H9 (cell line): ENCODE measurements at regions not wholly inside any gene's neighbourhood (a gene's known extent, or its start where the extent isn't known, plus 50 kb on each side); places are given as distances from the start of the nearest gene placed in this dataset.

Experiments
- DNase-seq: peaks from one replicate; pipeline ENCODE4 v3.0.0-alpha.2; 2017
- H2AFZ ChIP-seq: one replicate; pipeline ENCODE4 v1.6.1; 2013; ENCODE audit warnings: mild to moderate bottlenecking, low read length, control low read depth, moderate library complexity
- H2AK5ac ChIP-seq: 2 replicates; pipeline ENCODE4 v1.6.1; 2013; ENCODE audit warnings: low read length, control low read depth, mixed read lengths; ENCODE audit not compliant: insufficient read length
- H2BK120ac ChIP-seq: one replicate; pipeline ENCODE4 v1.6.1; 2013; ENCODE audit warnings: low read depth, mild to moderate bottlenecking, low read length, control low read depth, inconsistent platforms; ENCODE audit not compliant: poor library complexity, severe bottlenecking
- H2BK12ac ChIP-seq: 2 replicates; pipeline ENCODE4 v1.6.1; 2013; ENCODE audit warnings: low read length, control low read depth, mixed read lengths, low read depth; ENCODE audit not compliant: insufficient read length
- H2BK15ac ChIP-seq: 2 replicates; pipeline ENCODE4 v1.6.1; 2013; ENCODE audit warnings: low read depth, low read length, control low read depth
- H2BK20ac ChIP-seq: one replicate; pipeline ENCODE4 v1.6.1; 2013; ENCODE audit warnings: low read depth, mild to moderate bottlenecking, low read length, control low read depth, inconsistent platforms; ENCODE audit not compliant: poor library complexity, severe bottlenecking
- H2BK5ac ChIP-seq: 2 replicates; pipeline ENCODE4 v1.6.1; 2013; ENCODE audit warnings: low read length, control low read depth, mixed read lengths; ENCODE audit not compliant: insufficient read length
- H3K14ac ChIP-seq: 2 replicates; pipeline ENCODE4 v1.6.1; 2013; ENCODE audit warnings: low read length, control low read depth; ENCODE audit not compliant: insufficient read depth
- H3K18ac ChIP-seq: 2 replicates; pipeline ENCODE4 v1.6.1; 2013; ENCODE audit warnings: low read depth, mild to moderate bottlenecking, mixed read lengths, low read length, control low read depth; ENCODE audit not compliant: insufficient read length
- H3K23ac ChIP-seq: 2 replicates; pipeline ENCODE4 v1.6.1; 2013; ENCODE audit warnings: low read length, control low read depth, mixed read lengths, low read depth; ENCODE audit not compliant: insufficient read length
- H3K23me2 ChIP-seq: 2 replicates; pipeline ENCODE4 v1.6.1; 2013; ENCODE audit warnings: low read depth, mild to moderate bottlenecking, mixed read lengths, low read length, control low read depth; ENCODE audit not compliant: insufficient read length, poor library complexity, severe bottlenecking
- H3K27ac ChIP-seq: 2 replicates; pipeline ENCODE4 v1.5.1; 2013; ENCODE audit warnings: low read length, control low read depth, mixed read lengths, low read depth; ENCODE audit not compliant: insufficient read length
- H3K27me3 ChIP-seq: 2 replicates; pipeline ENCODE4 v1.6.1; 2013; ENCODE audit warnings: low read length, control low read depth, inconsistent platforms; ENCODE audit not compliant: insufficient read depth
- H3K4ac ChIP-seq: 2 replicates; pipeline ENCODE4 v1.6.1; 2013; ENCODE audit warnings: low read depth, mild to moderate bottlenecking, control low read depth, inconsistent platforms, low read length, moderate library complexity
- H3K4me1 ChIP-seq: 2 replicates; pipeline ENCODE4 v1.6.1; 2013; ENCODE audit warnings: low read length, control low read depth, inconsistent platforms; ENCODE audit not compliant: insufficient read depth
- H3K4me2 ChIP-seq: 2 replicates; pipeline ENCODE4 v1.6.1; 2013; ENCODE audit warnings: low read length, control low read depth, mixed read lengths; ENCODE audit not compliant: insufficient read length, insufficient read depth
- H3K56ac ChIP-seq: 2 replicates; pipeline ENCODE4 v1.6.1; 2013; ENCODE audit warnings: low read depth, mild to moderate bottlenecking, mixed read lengths, low read length, control low read depth; ENCODE audit not compliant: insufficient read length
- H3K79me1 ChIP-seq: 2 replicates; pipeline ENCODE4 v1.6.1; 2013; ENCODE audit warnings: low read depth, mild to moderate bottlenecking, moderate library complexity, low read length, control low read depth, inconsistent platforms; ENCODE audit not compliant: insufficient read depth, poor library complexity, severe bottlenecking
- H3K79me2 ChIP-seq: 2 replicates; pipeline ENCODE4 v1.6.1; 2013; ENCODE audit warnings: low read length, control low read depth, inconsistent platforms; ENCODE audit not compliant: insufficient read depth
- H3K9ac ChIP-seq: 2 replicates; pipeline ENCODE4 v1.6.1; 2013; ENCODE audit warnings: low read length, control low read depth, mixed read lengths; ENCODE audit not compliant: insufficient read length; ENCODE audit errors: extremely low read depth
- H3K9me3 ChIP-seq: one replicate; pipeline ENCODE4 v1.6.1; 2013; ENCODE audit warnings: low read depth, low read length, inconsistent platforms; ENCODE audit not compliant: control insufficient read depth
- H3T11ph ChIP-seq: one replicate; pipeline ENCODE4 v1.6.1; 2013; ENCODE audit warnings: mild to moderate bottlenecking, low read length, control low read depth, inconsistent platforms
- H4K20me1 ChIP-seq: one replicate; pipeline ENCODE4 v1.6.1; 2013; ENCODE audit not compliant: control insufficient read depth, insufficient read length, insufficient read depth
- H4K5ac ChIP-seq: 2 replicates; pipeline ENCODE4 v1.6.1; 2013; ENCODE audit warnings: low read depth, mild to moderate bottlenecking, mixed read lengths, low read length, control low read depth; ENCODE audit not compliant: insufficient read length
- H4K8ac ChIP-seq: replicated peaks from 2 replicates; pipeline ENCODE4 v1.6.1; 2013; ENCODE audit warnings: low read length, control low read depth, mixed read lengths, low read depth; ENCODE audit not compliant: insufficient read length
- H4K91ac ChIP-seq: 2 replicates; pipeline ENCODE4 v1.6.1; 2013; ENCODE audit warnings: low read depth, mild to moderate bottlenecking, moderate library complexity, mixed read lengths, low read length, control low read depth; ENCODE audit not compliant: insufficient read length
- H3K27ac Mint-ChIP-seq, 3 experiments: 2 replicates in 2 of 3; 3 replicates in 1 of 3; pipeline ENCODE4 v1.8.0; 2020 to 2021; ENCODE audit warnings: mixed read lengths in 3 of 3, mild to moderate bottlenecking in 1 of 3, moderate library complexity in 1 of 3
- H3K27me3 Mint-ChIP-seq: 2 replicates; pipeline ENCODE4 v1.8.0; 2021; ENCODE audit warnings: low read depth, mild to moderate bottlenecking, moderate library complexity, mixed read lengths
- H3K36me3 Mint-ChIP-seq, 3 experiments: 2 replicates in 2 of 3; 3 replicates in 1 of 3; pipeline ENCODE4 v1.8.0; 2020 to 2021; ENCODE audit warnings: low read depth in 3 of 3, mixed read lengths in 3 of 3; ENCODE audit not compliant: insufficient read depth in 1 of 3
- H3K4me1 Mint-ChIP-seq, 2 experiments: 2 replicates each; pipeline ENCODE4 v1.8.0; 2020; ENCODE audit warnings: mixed read lengths in 2 of 2
- H3K4me3 Mint-ChIP-seq, 2 experiments: 2 replicates in 1 of 2; 3 replicates in 1 of 2; pipeline ENCODE4 v1.8.0; 2020 to 2021; ENCODE audit warnings: mild to moderate bottlenecking in 2 of 2, mixed read lengths in 2 of 2, moderate library complexity in 1 of 2
- H3K9me3 Mint-ChIP-seq, 2 experiments: 2 replicates in 1 of 2; 3 replicates in 1 of 2; pipeline ENCODE4 v1.8.0; 2020; ENCODE audit warnings: mild to moderate bottlenecking in 2 of 2, mixed read lengths in 2 of 2, moderate library complexity in 1 of 2
- WGBS: extraction: QIAGEN DNeasy Blood & Tissue Kit; methylation state at CpG from one replicate; pipeline ENCODE4 v1.1.7; 2013; ENCODE audit warnings: missing lambda C conversion rate, low lambda C conversion rate, mixed read lengths; ENCODE audit not compliant: insufficient read length; ENCODE audit errors: extremely low coverage; 5-methylcytosine and 5-hydroxymethylcytosine counted together
- TF ChIP-seq, protein P1 (sequence below): fragments of 200-600 bp; sonication (generic); conservative IDR thresholded peaks from 3 replicates; pipeline ENCODE4 v1.8.0; 2021; ENCODE audit warnings: antibody characterized with exemption, mild to moderate bottlenecking

DNA sequence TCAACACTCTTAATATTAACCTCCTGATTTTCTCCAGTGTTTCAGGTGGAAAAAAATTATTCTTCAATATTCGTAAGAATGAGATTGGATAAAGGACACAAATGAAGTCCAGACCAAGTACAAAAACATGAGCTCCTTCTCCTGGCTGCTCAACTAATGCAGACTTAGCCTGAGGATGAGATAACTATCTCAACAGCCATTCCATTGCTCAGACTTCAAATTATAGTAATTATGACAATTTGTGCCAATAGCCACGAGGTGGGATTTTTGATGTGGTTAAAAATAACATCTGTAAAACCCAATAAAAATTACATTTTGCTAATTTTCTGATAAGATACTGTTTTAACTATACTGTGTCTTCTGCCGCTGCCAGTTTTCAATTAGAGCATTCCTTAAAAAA is 323.6 kb downstream of the SOX2 start:
- no peaks in the 10 kb centered on the region for H4K20me1 ChIP-seq
- no peaks in the 10 kb centered on the region for H3K9me3 ChIP-seq
- H2AK5ac ChIP-seq = no peak overlapping the region
- H3K4me1 ChIP-seq = no peaks in the 10 kb centered on the region
- no CpG with 5 or more reads among the region's 3 CpGs for WGBS
- H3K27ac ChIP-seq = no peak overlapping the region
- no peaks in the 10 kb centered on the region for H3K23me2 ChIP-seq
- no peaks in the 10 kb centered on the region for H3K79me2 ChIP-seq
- H4K91ac ChIP-seq = no peak overlapping the region
- no peak overlapping the region for H2BK20ac ChIP-seq
- H2BK12ac ChIP-seq = no peak overlapping the region
- Mint-ChIP-seq H3K36me3 (peaks cover 0 to 9% (median 0%) of the 10 kb centered on the region in 3 experiments; a peak in 2 of 7 replicates), H3K27me3 (no peaks in the 10 kb centered on the region), H3K4me1 (no peaks in the 10 kb centered on the region), H3K4me3 (no peak overlapping the region), H3K27ac (no peak overlapping the region), H3K9me3 (peaks cover 0 to 6% of the 10 kb centered on the region in 2 experiments; a peak in 2 of 5 replicates)
- H3K23ac ChIP-seq = no peak overlapping the region
- no peak overlapping the region for H2AFZ ChIP-seq
- no peak overlapping the region for H4K5ac ChIP-seq
- TF ChIP-seq, protein P1, sequence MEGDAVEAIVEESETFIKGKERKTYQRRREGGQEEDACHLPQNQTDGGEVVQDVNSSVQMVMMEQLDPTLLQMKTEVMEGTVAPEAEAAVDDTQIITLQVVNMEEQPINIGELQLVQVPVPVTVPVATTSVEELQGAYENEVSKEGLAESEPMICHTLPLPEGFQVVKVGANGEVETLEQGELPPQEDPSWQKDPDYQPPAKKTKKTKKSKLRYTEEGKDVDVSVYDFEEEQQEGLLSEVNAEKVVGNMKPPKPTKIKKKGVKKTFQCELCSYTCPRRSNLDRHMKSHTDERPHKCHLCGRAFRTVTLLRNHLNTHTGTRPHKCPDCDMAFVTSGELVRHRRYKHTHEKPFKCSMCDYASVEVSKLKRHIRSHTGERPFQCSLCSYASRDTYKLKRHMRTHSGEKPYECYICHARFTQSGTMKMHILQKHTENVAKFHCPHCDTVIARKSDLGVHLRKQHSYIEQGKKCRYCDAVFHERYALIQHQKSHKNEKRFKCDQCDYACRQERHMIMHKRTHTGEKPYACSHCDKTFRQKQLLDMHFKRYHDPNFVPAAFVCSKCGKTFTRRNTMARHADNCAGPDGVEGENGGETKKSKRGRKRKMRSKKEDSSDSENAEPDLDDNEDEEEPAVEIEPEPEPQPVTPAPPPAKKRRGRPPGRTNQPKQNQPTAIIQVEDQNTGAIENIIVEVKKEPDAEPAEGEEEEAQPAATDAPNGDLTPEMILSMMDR = no peak
- no peak overlapping the region for H3K4me2 ChIP-seq
- H3T11ph ChIP-seq = no peak overlapping the region
- no peak overlapping the region for H3K9ac ChIP-seq
- no peak overlapping the region for H3K18ac ChIP-seq
- no peak overlapping the region for H2BK120ac ChIP-seq
- no peak overlapping the region for H4K8ac ChIP-seq
- DNase-seq = no peak
- H3K79me1 ChIP-seq = no peaks in the 10 kb centered on the region
- no peak overlapping the region for H2BK5ac ChIP-seq
- no peak overlapping the region for H3K4ac ChIP-seq
- H3K56ac ChIP-seq = no peak overlapping the region
- H3K14ac ChIP-seq = no peak overlapping the region
- H2BK15ac ChIP-seq = no peak overlapping the region
- H3K27me3 ChIP-seq = no peaks in the 10 kb centered on the region
